B cell (primary cell): ENCODE measurements at regions not wholly inside any gene's neighbourhood (a gene's known extent, or its start where the extent isn't known, plus 50 kb on each side); places are given as distances from the start of the nearest gene placed in this dataset.

Experiments
- EZH2 ChIP-seq: IDR thresholded peaks from 2 replicates; pipeline ENCODE4 v1.6.1; 2012; ENCODE audit warnings: borderline replicate concordance, low read depth, mild to moderate bottlenecking, moderate library complexity, low read length; ENCODE audit not compliant: insufficient read depth, poor library complexity, severe bottlenecking
- TF ChIP-seq, protein P1 (sequence below): fragments of 200-600 bp; IDR thresholded peaks from one replicate; pipeline ENCODE4 v1.8.0; 2022; ENCODE audit warnings: antibody characterized with exemption, mild to moderate bottlenecking

DNA sequence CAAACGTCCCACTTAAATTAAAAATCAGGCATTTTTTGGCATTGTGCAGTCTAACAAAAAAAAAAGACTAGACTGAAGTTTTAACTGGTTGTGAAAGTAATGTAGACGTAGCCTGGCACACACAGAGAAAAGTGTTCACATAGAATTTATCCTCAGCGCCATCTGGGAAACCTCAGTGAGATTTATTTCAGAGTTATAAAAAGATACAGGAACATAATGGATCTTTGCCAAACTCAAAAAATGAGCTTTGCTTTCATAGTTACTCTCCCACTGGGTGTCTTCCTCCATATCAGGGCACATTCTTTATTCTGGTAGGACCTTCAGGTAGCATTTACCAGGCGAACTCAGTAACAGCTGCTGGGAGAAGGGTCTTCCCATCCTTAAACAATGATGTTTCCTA, 532.4 kb upstream of the SALL3 start:
- TF ChIP-seq, protein P1, sequence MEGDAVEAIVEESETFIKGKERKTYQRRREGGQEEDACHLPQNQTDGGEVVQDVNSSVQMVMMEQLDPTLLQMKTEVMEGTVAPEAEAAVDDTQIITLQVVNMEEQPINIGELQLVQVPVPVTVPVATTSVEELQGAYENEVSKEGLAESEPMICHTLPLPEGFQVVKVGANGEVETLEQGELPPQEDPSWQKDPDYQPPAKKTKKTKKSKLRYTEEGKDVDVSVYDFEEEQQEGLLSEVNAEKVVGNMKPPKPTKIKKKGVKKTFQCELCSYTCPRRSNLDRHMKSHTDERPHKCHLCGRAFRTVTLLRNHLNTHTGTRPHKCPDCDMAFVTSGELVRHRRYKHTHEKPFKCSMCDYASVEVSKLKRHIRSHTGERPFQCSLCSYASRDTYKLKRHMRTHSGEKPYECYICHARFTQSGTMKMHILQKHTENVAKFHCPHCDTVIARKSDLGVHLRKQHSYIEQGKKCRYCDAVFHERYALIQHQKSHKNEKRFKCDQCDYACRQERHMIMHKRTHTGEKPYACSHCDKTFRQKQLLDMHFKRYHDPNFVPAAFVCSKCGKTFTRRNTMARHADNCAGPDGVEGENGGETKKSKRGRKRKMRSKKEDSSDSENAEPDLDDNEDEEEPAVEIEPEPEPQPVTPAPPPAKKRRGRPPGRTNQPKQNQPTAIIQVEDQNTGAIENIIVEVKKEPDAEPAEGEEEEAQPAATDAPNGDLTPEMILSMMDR: no peak
- no peak for TF ChIP-seq EZH2
